ENCODE measurements at regions not wholly inside any gene's neighbourhood (a gene's known extent, or its start where the extent isn't known, plus 50 kb on each side); places are given as distances from the start of the nearest gene placed in this dataset.
"Not testable (repeated sequence)": the region's sequence is repeated elsewhere in the genome, so short reads cannot be mapped to it uniquely, and the experiment has no call there.

DNA sequence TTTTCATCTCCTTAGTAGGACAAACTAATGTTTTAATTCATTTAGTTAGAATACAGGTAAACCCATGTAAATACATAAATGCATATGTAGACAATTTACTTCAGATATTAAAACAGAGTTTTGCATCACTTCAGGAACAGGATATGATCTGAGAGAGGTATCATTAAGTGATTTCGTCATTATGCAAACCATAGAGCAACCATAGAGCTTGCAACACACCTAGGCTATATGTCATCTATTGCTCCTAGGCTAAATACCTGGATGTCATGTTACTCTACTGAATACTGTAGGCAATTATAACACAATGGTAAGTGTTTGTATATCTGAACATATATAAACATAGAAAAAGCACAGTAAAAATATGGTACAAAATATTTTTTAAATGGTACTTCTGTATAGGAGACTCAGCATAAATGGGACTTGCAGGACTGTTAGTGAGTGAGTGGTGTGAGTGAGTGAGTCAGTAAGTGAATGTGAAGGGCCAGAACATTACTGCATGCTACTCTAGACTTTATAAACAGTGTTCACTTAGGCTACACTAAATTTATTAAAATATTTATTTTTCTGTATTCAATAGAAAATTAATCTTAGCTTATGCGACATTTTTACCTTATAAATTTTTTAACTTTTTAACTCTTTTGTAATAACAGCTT lies 1377.5 kb upstream of the CDH9 start:
- DNase-seq = no peak

GRCh38 chr5:28414619-28415018 lies 1376.2 kb upstream of the CDH9 start:
- DNase-seq = no peak

DNA sequence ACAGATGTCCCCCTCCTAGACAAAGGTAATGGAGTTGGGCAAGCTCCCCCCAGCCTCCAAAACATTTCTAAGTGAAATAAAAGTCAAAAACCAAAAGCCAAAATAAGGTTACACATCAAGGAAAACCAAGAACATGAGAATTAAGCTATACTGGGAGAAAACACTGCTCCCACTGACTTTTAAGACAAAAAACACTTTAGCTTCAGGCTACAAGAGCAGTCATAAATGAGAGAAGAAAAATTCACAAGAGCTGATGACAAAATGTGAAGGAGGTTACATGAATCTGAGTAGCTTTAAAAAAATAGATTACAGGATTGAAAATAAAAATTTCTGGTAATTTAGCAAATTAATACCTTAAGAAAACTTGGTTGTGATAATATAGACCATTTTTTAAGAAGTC lies 1370.3 kb upstream of the CDH9 start:
- DNase-seq = no peak

DNA sequence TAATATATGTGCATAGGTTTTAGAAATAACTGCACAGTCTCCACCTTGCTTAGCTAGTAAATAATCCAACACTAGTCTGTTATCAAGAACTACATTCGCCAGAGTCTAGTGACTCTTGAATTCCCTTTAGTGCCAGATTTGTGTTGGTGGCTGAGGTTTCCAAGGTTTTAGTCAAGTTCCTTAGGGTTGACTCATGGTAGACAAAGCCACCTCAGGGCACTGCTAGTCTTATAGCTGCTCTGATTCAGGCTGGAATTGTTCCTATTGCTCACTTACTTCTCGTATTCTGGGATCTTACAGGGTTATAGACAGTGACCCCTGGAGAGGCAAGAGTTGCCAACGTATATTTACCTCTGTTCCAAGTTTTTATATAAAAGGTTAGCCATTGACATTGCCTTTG lies 1369.8 kb upstream of the CDH9 start:
- DNase-seq = no peak

- DNase-seq = no peak
These were observed 1366.1 kb upstream of the CDH9 start for GRCh38 chr5:28404363-28405071.

- DNase-seq = no peak
These were observed 1365.5 kb upstream of the CDH9 start for GRCh38 chr5:28403846-28404245.

GRCh38 chr5:28402590-28403301 lies 1364.4 kb upstream of the CDH9 start:
- no peak for DNase-seq

DNA sequence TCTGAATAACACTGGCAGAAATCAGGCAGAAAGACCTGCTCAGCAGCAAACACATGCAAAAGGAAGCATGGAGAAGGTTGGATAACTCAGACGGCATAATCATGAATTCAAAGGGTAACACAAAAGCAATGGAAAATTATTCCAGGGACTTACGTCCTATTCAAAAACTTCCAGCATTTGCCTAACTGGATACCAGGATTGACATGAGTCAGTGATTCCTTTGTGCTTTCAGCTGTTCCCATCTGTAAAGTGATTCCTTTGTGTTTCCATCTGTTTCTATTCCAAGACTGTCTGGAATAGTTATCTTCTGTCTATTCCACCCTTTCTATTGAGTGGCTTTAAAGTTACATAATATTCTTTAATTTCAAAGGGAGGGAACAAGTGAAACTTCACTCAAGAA lies 1361.7 kb upstream of the CDH9 start:
- no peak for DNase-seq

DNA sequence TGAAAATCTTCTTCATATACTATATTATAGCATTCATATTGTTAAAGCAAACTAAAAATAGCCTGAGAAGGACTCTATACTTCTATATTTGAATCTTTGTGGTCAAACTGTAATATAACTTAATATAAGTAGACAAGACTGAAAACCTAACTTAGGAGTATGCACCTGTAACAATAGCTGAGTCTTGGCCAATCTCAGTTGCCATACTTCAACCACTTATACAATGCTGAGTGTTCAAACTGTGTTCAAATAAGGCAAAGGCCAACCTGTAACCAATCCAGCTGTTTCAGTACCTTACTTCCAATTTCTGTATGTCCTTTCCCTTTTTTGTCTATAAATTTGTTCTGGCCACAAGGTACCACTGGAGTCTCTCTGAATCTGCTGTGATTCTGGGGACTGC lies 1360.8 kb upstream of the CDH9 start:
- no peak for DNase-seq

- DNase-seq = no peak
These were observed 1359.8 kb upstream of the CDH9 start for GRCh38 chr5:28398185-28398584.

DNA sequence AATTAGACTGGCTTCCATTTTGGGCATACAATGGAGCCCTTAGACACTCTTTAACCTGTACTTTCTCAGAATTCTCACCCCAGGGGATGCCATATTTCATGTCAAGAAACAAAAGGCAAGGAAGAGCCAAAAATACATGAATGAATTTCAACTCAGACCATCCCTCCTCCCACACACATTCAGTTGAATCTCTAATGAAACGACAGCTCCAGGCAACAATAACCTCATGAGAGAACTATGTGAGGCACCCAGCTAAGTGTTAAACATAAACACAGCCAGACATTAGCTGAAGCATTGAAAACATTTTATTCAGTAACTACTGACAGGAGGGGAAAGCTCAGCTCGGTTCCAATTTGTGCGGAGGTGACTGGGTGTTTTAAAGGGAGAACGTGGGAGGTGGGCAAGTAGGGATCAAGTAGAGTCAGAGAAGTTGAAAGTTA lies 1359.1 kb upstream of the CDH9 start:
- no peak for DNase-seq

DNA sequence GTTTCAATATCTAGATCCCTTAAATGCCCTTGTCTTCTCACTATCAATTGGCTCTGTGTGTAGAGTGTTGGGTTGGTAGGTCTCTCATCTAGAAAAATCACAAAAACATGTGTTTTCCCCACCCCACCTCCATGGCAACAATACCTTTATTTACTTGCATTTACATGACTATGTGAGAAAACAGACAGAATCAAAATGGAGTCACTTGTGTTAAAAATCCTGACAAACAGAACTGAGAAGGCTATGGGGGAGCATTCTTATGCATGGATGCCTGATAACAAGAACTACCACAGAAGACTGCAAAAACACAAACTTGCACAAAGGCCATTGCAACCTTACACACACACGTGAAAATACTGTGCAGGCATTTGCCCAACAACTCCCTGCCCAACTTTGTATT lies 1352.9 kb upstream of the CDH9 start:
- DNase-seq = no peak

DNA sequence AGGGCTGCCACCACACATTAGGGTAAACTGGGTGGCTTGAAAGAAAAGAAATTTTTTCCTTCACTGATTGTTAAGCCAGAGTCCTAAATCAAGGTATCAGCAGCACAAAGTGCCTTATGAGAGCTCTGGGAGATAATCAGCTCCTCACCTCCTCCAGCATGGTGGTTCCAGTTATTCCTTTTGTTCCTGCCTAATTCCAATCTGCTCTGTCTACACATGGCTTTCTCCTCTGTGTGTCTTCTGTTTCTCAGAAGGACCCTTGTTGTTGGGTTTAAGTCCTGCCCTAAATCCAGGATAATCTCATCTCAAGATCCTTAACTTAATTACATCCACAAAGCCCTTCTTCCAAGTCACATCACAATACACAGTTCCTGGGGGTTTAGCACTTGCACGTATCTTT lies 1352.0 kb upstream of the CDH9 start:
- DNase-seq = no peak

DNA sequence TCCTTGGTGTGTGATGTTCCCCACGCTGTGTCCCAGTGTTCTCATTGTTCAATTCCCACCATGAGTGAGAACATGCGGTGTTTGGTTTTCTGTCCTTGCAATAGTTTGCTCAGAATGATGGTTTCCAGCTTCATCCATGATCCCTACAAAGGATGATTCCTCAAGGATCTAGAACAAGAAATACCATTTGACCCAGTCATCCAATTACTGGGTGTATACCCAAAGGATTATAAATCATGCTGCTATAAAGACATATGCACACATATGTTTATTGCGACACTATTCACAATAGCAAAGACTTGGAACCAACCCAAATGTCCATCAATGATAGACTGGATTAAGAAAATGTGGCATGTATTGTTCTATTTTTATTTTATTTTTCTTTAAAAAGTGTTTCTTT lies 1351.3 kb upstream of the CDH9 start:
- DNase-seq = not testable (repeated sequence)

DNA sequence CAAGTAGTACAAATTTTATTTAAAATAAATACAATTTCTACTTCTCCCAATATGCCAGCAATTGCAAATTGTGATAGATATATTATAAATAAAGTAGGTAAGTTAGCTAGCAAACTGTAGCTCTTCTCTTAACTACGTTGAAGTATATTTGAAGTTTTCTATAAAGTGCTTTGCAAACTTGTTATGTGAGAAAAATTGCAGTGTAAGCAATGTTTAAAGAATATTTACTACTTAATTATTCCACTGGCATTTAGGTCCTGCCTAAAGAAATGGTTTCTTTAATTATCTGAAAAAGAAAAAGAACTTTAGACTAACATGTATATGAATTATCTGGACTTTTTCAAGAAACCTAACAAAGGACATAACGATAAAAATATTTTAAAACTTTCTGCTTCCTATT lies 1350.0 kb upstream of the CDH9 start:
- no peak for DNase-seq

- DNase-seq = no peak
These were observed 1348.3 kb upstream of the CDH9 start for GRCh38 chr5:28386712-28387111.

GRCh38 chr5:28380167-28380566 lies 1341.8 kb upstream of the CDH9 start:
- no peak for DNase-seq

GRCh38 chr5:28374492-28374967 lies 1336.1 kb upstream of the CDH9 start:
- peak; percentile 98 for DNase-seq

GRCh38 chr5:28370896-28371295 lies 1332.5 kb upstream of the CDH9 start:
- DNase-seq = no peak

DNA sequence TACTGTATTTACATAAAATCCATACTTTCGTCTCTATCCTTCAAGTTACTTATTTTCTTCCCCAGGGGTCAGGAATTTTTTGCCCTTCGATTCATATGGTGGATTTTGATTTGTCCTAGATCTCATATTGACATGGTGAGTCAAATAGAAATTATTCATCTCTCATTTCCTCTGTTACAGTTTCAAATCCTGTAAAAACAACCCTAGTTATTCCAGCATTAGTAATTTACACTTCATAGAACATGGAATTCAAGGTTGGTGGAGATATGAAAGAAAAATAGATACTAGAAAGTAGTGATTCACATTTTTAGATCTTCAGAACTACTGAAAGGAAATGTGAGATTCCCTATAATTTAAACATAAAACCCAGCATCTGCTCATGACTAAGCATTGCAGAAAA lies 1331.0 kb upstream of the CDH9 start:
- DNase-seq = no peak

GRCh38 chr5:28355831-28356230 lies 1317.4 kb upstream of the CDH9 start:
- no peak for DNase-seq

DNA sequence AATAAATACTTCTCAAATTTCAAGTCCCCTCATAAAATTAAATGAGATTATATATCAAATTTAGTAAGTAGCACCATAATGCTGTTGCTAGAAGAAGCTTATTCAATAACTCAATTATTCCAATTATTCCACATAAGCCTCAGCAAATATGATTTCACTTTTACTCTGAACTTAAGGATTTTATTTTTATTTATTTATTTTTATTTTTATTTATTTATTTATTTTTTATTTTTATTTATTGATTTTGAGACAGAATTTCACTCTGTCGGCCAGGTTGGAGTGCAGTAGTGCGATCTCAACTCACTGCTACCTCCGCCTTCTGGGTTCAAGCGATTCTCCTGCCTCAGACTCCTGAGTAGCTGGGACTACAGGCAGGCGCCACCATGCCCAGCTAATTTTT lies 1308.3 kb upstream of the CDH9 start:
- DNase-seq = no peak

DNA sequence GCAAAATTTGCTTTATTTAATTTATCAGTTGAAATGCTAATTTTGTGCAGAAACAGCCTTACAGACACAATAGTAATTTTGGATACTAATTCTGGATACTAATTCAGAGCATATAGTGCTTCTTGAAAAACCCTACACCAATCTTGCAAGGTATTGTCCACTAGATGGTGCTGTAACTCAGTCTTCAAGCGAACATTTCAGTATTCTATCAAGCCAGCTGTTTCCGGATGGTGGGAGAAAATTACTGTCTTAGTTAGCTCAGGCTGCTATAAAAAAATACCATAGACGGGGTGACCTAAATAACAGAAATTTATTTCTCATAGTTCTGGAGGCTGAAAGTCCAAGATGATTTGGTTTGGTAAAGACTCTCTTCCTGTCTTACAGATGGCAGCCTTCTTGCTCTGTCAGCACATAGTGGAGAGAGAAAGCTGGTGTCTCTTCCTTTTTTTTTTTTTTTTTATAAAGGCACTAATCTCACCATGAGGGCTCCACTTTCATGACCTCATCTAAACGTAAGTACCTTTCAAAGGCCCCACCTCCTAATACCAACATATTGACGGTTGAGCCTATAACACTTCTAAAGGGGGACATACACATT lies 1306.5 kb upstream of the CDH9 start:
- DNase-seq = peak; percentile 59

DNA sequence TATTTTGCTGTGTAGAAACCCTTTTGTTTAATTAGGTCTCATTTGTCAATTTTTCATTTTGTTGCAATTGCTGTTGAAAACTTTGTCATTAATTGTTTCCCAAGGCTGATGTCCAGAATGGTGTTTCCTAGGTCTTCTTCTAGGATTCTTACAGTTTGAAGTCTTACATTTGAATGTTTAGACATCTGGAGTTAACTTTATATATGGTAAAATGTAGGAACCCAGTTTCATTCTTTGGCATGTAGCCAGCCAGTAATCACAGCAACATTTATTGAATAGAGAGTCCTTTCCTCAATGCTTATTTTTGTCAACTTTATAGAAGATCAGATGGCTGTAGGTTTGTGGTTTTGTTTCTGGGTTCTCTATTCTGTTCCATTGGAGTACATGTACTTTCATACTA lies 1290.8 kb upstream of the CDH9 start:
- DNase-seq = no peak

Measured in MV-4-11 (cell line).